Smooth muscle cell (in vitro differentiated cells): ENCODE measurements at regions not wholly inside any gene's neighbourhood (a gene's known extent, or its start where the extent isn't known, plus 50 kb on each side); places are given as distances from the start of the nearest gene placed in this dataset.

Experiments
- DNase-seq: peaks from one replicate; lab custom pipeline; 2025; ENCODE audit not compliant: unreplicated experiment; lab: John Stamatoyannopoulos, UW
- H2AFZ ChIP-seq: fragments of 200-600 bp; sonication (generic); 2 replicates; pipeline ENCODE4 v1.6.0; 2016; ENCODE audit warnings: antibody characterized with exemption, low read depth, mild to moderate bottlenecking
- H3F3A ChIP-seq: fragments of 200-600 bp; sonication (generic); 2 replicates; pipeline ENCODE4 v1.6.0; 2017; ENCODE audit warnings: antibody characterized with exemption, low read depth
- H3K27ac ChIP-seq: fragments of 200-600 bp; sonication (generic); 2 replicates; pipeline ENCODE4 v1.5.1; 2016; ENCODE audit warnings: low read depth, mild to moderate bottlenecking
- H3K27me3 ChIP-seq: fragments of 200-600 bp; sonication (generic); 2 replicates; pipeline ENCODE4 v1.6.1; 2016; ENCODE audit warnings: low read depth, mild to moderate bottlenecking
- H3K36me3 ChIP-seq: fragments of 200-600 bp; sonication (generic); 2 replicates; pipeline ENCODE4 v1.5.1; 2016; ENCODE audit warnings: low read depth
- H3K4me1 ChIP-seq: fragments of 200-600 bp; sonication (generic); 2 replicates; pipeline ENCODE4 v1.5.1; 2016; ENCODE audit warnings: low read depth
- H3K4me2 ChIP-seq: fragments of 200-600 bp; sonication (generic); 2 replicates; pipeline ENCODE4 v1.6.0; 2016; ENCODE audit warnings: mild to moderate bottlenecking
- H3K4me3 ChIP-seq: fragments of 200-600 bp; sonication (generic); 2 replicates; pipeline ENCODE4 v1.5.1; 2016; ENCODE audit warnings: mild to moderate bottlenecking
- H3K79me2 ChIP-seq: fragments of 200-600 bp; sonication (generic); 2 replicates; pipeline ENCODE4 v1.6.0; 2016; ENCODE audit warnings: low read depth, mild to moderate bottlenecking
- H3K9ac ChIP-seq: fragments of 200-600 bp; sonication (generic); 2 replicates; pipeline ENCODE4 v1.6.0; 2016; ENCODE audit warnings: low read depth
- H3K9me3 ChIP-seq: fragments of 200-600 bp; sonication (generic); replicated peaks from 2 replicates; pipeline ENCODE4 v1.5.1; 2016; ENCODE audit warnings: low read depth
- H4K20me1 ChIP-seq: fragments of 200-600 bp; sonication (generic); 2 replicates; pipeline ENCODE4 v1.6.0; 2016; ENCODE audit warnings: low read depth
- WGBS: methylation state at CpG from one replicate; pipeline ENCODE4 v1.1.7; 2016; ENCODE audit warnings: low lambda C conversion rate; 5-methylcytosine and 5-hydroxymethylcytosine counted together
- TF ChIP-seq, protein P1 (sequence below): fragments of 200-600 bp; sonication (generic); IDR thresholded peaks from 2 replicates; pipeline ENCODE4 v1.5.1; 2017; ENCODE audit warnings: borderline replicate concordance, mild to moderate bottlenecking, antibody characterized with exemption; ENCODE audit not compliant: insufficient read depth, poor library complexity, severe bottlenecking

DNA sequence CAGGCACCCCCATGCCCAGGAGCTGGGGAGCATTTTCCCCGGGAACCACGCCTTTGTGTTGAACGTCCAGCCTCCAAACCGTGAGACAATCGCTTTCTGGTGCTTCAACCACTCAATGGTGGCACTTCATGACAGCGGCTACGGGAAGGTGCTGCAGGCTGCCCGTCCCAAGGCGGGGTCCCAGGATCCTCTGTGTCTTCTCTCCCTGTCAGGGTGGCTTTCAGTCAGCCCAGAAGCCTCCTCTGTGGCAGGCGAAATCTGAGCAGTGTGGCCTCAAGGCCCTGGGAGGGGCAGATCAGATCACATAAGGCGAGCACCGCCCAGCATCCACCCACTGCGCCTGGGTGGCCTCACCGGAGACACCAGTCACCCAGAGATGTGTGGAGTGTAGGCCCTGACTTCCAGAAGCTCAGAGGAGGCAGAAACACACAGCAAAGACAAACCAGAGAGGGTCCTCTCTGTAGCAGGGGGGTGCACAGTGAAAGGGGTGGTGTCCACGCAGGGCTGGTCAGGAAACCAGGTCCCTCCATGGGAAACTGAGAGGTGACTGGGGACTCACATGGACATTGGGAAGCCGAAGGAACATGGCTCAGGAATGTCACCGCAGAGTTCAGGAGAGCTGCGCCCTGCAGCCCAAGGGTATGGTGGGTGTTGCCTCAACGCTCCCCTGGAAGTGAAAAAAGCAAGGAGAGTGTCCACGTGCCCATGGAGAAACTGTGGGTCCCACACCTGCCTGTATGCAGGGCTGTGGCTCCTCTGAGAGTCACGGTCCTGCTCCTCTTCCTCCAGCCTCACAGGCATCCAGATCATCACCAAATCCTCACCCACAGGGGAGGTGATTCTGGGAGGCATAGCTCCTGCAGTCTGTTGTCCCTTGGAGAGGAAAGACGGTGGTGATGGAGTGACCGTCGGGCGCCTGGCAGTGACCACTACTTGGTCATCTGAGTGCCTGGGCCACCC lies 1420.7 kb downstream of the TBC1D22A start:
- no peak overlapping the region for H3K4me2 ChIP-seq
- H3K27ac ChIP-seq: no peak overlapping the region
- H4K20me1 ChIP-seq: no peaks in the 10 kb centered on the region
- H3K9ac ChIP-seq: no peak overlapping the region
- H3K79me2 ChIP-seq: no peaks in the 10 kb centered on the region
- no peaks in the 10 kb centered on the region for H3F3A ChIP-seq
- no peaks in the 10 kb centered on the region for H3K36me3 ChIP-seq
- no peaks in the 10 kb centered on the region for H3K9me3 ChIP-seq
- DNase-seq: no peak
- no peaks in the 10 kb centered on the region for H3K4me1 ChIP-seq
- H3K27me3 ChIP-seq: no peaks in the 10 kb centered on the region
- TF ChIP-seq, protein P1, sequence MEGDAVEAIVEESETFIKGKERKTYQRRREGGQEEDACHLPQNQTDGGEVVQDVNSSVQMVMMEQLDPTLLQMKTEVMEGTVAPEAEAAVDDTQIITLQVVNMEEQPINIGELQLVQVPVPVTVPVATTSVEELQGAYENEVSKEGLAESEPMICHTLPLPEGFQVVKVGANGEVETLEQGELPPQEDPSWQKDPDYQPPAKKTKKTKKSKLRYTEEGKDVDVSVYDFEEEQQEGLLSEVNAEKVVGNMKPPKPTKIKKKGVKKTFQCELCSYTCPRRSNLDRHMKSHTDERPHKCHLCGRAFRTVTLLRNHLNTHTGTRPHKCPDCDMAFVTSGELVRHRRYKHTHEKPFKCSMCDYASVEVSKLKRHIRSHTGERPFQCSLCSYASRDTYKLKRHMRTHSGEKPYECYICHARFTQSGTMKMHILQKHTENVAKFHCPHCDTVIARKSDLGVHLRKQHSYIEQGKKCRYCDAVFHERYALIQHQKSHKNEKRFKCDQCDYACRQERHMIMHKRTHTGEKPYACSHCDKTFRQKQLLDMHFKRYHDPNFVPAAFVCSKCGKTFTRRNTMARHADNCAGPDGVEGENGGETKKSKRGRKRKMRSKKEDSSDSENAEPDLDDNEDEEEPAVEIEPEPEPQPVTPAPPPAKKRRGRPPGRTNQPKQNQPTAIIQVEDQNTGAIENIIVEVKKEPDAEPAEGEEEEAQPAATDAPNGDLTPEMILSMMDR: no peak
- no peak overlapping the region for H2AFZ ChIP-seq
- no peak overlapping the region for H3K4me3 ChIP-seq
- 87% methylated on average over 24 of the region's 25 CpGs for WGBS

DNA sequence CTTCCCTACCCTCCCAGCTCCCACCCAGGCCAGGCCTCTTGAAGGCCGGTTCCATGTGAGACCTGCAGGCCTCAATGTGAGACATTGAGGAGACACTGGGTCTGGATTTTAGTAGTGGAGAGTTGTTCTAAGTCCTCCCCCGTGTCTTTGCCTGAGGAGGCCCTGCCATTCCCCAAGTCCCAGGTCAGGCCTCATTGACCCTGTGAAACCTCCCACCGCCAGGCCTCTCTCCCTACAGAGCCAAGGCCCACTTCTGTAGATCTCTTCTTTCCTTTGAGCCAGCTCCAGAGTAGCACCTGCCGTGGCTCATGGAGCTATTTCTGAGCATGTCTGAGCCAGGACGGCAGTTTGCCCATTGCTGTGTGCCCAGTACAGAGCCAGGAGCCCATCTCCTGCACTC lies 1419.6 kb downstream of the TBC1D22A start:
- H3F3A ChIP-seq: no peaks in the 10 kb centered on the region
- DNase-seq: no peak
- H4K20me1 ChIP-seq: no peaks in the 10 kb centered on the region
- H3K9ac ChIP-seq: no peak overlapping the region
- H3K4me3 ChIP-seq: no peak overlapping the region
- TF ChIP-seq, protein P1: no peak
- H3K79me2 ChIP-seq: no peaks in the 10 kb centered on the region
- 82% methylated on average over 5 of the region's 5 CpGs for WGBS
- no peaks in the 10 kb centered on the region for H3K9me3 ChIP-seq
- no peaks in the 10 kb centered on the region for H3K4me1 ChIP-seq
- H3K27me3 ChIP-seq: no peaks in the 10 kb centered on the region
- no peak overlapping the region for H2AFZ ChIP-seq
- H3K36me3 ChIP-seq: no peaks in the 10 kb centered on the region
- H3K27ac ChIP-seq: no peak overlapping the region
- H3K4me2 ChIP-seq: no peak overlapping the region

DNA sequence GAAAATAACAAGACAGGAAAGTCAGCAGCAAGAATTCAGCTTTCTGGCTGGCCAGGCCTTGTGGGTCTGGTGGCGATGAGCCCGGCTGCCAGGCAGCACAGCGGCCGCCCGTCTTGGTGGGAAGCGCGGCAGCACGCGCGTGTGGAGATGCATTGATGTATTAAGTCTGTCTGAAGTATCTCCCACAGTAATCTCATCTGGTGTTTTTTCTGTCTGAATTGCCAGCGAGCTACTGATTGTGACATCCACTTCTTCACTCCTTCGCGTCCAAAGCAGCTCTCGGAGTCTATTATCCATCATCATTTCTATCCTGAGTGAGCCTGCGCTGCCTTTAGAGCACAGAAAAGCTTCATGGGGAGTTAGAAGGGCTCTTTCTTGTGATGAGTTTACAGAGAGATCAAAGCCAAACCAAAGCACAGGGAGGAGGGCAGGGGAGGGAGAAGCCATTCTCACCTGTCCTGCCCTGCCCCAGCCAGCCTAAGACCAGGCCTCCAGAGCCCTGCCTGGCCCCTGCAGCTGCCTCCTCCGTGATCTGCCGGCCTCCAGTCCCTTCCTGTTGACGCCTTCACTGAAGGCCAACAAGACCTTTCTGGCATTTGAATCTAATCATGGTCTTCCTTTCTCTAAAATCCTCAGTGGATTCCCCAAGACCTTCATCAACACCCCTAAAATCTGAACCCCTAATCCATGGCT lies 1419.0 kb downstream of the TBC1D22A start:
- WGBS: 88% methylated on average over 18 of the region's 18 CpGs
- no peaks in the 10 kb centered on the region for H4K20me1 ChIP-seq
- no peaks in the 10 kb centered on the region for H3K4me1 ChIP-seq
- no peak for DNase-seq
- H2AFZ ChIP-seq: no peak overlapping the region
- no peaks in the 10 kb centered on the region for H3K27me3 ChIP-seq
- H3K4me3 ChIP-seq: no peak overlapping the region
- H3K36me3 ChIP-seq: no peaks in the 10 kb centered on the region
- H3K9me3 ChIP-seq: no peaks in the 10 kb centered on the region
- no peak overlapping the region for H3K27ac ChIP-seq
- H3K4me2 ChIP-seq: no peak overlapping the region
- no peaks in the 10 kb centered on the region for H3K79me2 ChIP-seq
- no peak overlapping the region for H3K9ac ChIP-seq
- TF ChIP-seq, protein P1: no peak
- H3F3A ChIP-seq: no peaks in the 10 kb centered on the region
